ENCODE measurements at regions not wholly inside any gene's neighbourhood (a gene's known extent, or its start where the extent isn't known, plus 50 kb on each side); places are given as distances from the start of the nearest gene placed in this dataset.

DNA sequence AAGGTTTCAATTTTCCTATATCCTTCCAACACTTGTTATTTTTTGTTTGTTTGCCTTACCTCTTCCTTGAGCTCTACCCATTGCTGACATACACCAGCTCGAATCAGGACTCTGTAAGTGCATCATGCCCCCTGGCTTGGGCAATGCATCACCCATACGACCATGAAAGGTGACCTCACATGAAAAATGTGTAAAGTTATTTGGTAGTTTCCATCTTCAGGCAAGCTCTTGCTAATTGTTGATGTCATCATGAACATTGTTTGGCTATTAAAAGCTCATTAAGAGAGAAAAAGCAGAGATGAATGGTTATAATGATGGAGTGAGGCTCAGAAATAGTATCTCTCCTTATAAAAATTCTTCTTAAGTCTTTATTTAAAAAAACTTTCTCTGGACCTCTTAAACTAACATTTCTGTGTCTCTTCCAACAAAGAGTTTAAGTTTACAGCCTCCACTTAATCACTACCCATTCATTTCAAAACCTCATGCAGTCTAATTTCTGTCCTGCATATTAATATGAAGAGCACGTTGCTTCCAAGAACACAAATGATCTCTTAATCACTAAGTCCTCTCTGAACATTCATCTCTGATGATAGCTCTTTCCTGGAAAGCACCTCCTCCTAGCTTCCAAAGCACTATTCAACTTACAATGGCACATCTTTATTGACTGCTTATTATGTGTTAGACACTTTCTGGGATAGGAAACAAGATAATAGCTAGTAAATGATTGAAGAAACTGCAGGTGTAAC lies 236.3 kb downstream of the NFKBIZ start:
- no peak for DNase-seq
- 93 to 94% methylated on average over 2 to 3 of the region's 3 CpGs for WGBS, 2 experiments (ENCODE audit: insufficient coverage in 1 of 2, insufficient read length in 1 of 2)
- H3K27ac Mint-ChIP-seq = no peak overlapping the region

DNA sequence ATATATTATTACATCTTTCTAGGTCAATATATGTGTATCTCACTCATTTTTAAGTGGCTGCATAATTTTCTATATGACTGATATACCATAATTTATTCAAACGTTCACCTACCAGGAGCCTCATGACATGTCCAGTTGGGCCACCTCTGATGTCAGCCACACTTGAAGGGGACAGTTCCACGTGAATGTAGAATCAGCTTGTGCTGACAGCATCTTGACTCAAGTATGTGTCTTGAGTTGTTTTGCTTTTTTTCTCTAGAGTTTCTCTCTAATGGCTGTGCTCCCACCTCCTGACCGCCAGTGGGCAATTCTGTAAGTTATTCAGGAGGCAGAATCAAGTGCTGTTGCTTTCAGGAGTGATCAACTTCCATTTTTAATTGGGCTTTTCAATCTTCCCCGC lies 237.9 kb downstream of the NFKBIZ start:
- H3K4me1 ChIP-seq (ENCODE audit: control insufficient read depth, insufficient read depth, low read length) = no peaks in the 10 kb centered on the region
- TF ChIP-seq, protein P1, sequence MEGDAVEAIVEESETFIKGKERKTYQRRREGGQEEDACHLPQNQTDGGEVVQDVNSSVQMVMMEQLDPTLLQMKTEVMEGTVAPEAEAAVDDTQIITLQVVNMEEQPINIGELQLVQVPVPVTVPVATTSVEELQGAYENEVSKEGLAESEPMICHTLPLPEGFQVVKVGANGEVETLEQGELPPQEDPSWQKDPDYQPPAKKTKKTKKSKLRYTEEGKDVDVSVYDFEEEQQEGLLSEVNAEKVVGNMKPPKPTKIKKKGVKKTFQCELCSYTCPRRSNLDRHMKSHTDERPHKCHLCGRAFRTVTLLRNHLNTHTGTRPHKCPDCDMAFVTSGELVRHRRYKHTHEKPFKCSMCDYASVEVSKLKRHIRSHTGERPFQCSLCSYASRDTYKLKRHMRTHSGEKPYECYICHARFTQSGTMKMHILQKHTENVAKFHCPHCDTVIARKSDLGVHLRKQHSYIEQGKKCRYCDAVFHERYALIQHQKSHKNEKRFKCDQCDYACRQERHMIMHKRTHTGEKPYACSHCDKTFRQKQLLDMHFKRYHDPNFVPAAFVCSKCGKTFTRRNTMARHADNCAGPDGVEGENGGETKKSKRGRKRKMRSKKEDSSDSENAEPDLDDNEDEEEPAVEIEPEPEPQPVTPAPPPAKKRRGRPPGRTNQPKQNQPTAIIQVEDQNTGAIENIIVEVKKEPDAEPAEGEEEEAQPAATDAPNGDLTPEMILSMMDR (conservative IDR thresholded peaks at IDR 0.05) = peak; percentile 26
- 91 to 100% methylated on average over 1 to 4 of the region's 4 CpGs for WGBS, 2 experiments (ENCODE audit: insufficient coverage in 1 of 2, insufficient read length in 1 of 2)

More for the DNA sequence above, 236.3 kb downstream of the NFKBIZ start:
- Histone ChIP-seq H3K36me3 (ENCODE audit: control insufficient read depth, insufficient read depth, low read length) (no peaks in the 10 kb centered on the region), H3K27ac (ENCODE audit: low read depth, low read length) (no peak overlapping the region), H3K4me1 (ENCODE audit: control insufficient read depth, insufficient read depth, low read length) (no peaks in the 10 kb centered on the region), H3K9ac (ENCODE audit: extremely low read depth, low read length, poor library complexity, severe bottlenecking) (no peak overlapping the region), H3K9me3 (ENCODE audit: control insufficient read depth, low read length) (no peaks in the 10 kb centered on the region), H3K4me3 (ENCODE audit: low read length) (no peak overlapping the region), H3K27me3 (ENCODE audit: control insufficient read depth, insufficient read depth, low read length, poor library complexity, severe bottlenecking) (no peaks in the 10 kb centered on the region)
- Mint-ChIP-seq H3K4me3 (no peak overlapping the region), H3K4me1 (no peaks in the 10 kb centered on the region), H3K27me3 (ENCODE audit: insufficient read depth) (no peaks in the 10 kb centered on the region), H3K36me3 (ENCODE audit: low read depth) (no peaks in the 10 kb centered on the region), H3K9me3 (no peaks in the 10 kb centered on the region)
- TF ChIP-seq, protein P1 (conservative IDR thresholded peaks at IDR 0.05) = no peak

DNA sequence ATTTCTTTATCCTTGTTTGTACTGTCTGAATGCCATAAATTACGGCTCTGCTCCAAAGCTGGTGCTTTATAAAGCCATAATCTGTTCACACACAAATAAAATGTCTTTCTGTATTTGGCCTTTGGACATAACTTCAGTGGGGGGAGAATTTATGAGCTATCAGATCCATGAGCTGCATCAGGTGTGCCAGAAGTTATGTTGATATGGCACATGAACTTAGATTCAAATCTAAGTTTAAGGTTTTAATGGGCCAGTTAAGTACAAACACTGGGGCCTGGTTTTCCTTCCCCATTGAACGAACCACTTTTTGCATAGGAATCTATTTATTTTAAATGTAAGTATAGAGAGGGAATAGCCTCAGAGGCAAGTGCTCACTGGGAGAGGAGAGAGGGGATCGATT lies 239.9 kb downstream of the NFKBIZ start:
- H3K9me3 Mint-ChIP-seq = no peaks in the 10 kb centered on the region
- WGBS, 2 experiments (ENCODE audit: insufficient coverage in 1 of 2, insufficient read length in 1 of 2) = 60 to 79% methylated on average over 1 to 3 of the region's 3 CpGs
- no peaks in the 10 kb centered on the region for H3K36me3 Mint-ChIP-seq (ENCODE audit: low read depth)
- Histone ChIP-seq H3K4me1 (ENCODE audit: control insufficient read depth, insufficient read depth, low read length) (no peaks in the 10 kb centered on the region), H3K9ac (ENCODE audit: extremely low read depth, low read length, poor library complexity, severe bottlenecking) (no peak overlapping the region), H3K27ac (ENCODE audit: low read depth, low read length) (no peak overlapping the region), H3K4me3 (ENCODE audit: low read length) (no peak overlapping the region), H3K9me3 (ENCODE audit: control insufficient read depth, low read length) (no peaks in the 10 kb centered on the region), H3K27me3 (ENCODE audit: control insufficient read depth, insufficient read depth, low read length, poor library complexity, severe bottlenecking) (no peaks in the 10 kb centered on the region), H3K36me3 (ENCODE audit: control insufficient read depth, insufficient read depth, low read length) (no peaks in the 10 kb centered on the region)
- no peaks in the 10 kb centered on the region for H3K27me3 Mint-ChIP-seq (ENCODE audit: insufficient read depth)
- no peak overlapping the region for H3K4me3 Mint-ChIP-seq
- no peaks in the 10 kb centered on the region for H3K4me1 Mint-ChIP-seq
- TF ChIP-seq, protein P1 (conservative IDR thresholded peaks at IDR 0.05) = no peak
- no peak overlapping the region for H3K27ac Mint-ChIP-seq
- DNase-seq = no peak

More for the DNA sequence above, 237.9 kb downstream of the NFKBIZ start:
- Histone ChIP-seq H3K9ac (ENCODE audit: extremely low read depth, low read length, poor library complexity, severe bottlenecking) (no peak overlapping the region), H3K36me3 (ENCODE audit: control insufficient read depth, insufficient read depth, low read length) (no peaks in the 10 kb centered on the region), H3K27ac (ENCODE audit: low read depth, low read length) (no peak overlapping the region), H3K9me3 (ENCODE audit: control insufficient read depth, low read length) (no peaks in the 10 kb centered on the region), H3K27me3 (ENCODE audit: control insufficient read depth, insufficient read depth, low read length, poor library complexity, severe bottlenecking) (no peaks in the 10 kb centered on the region), H3K4me3 (ENCODE audit: low read length) (no peak overlapping the region)
- no peak for DNase-seq
- no peaks in the 10 kb centered on the region for H3K4me1 Mint-ChIP-seq
- no peaks in the 10 kb centered on the region for H3K9me3 Mint-ChIP-seq
- no peaks in the 10 kb centered on the region for H3K27me3 Mint-ChIP-seq (ENCODE audit: insufficient read depth)
- no peaks in the 10 kb centered on the region for H3K36me3 Mint-ChIP-seq (ENCODE audit: low read depth)
- H3K4me3 Mint-ChIP-seq = no peak overlapping the region
- no peak overlapping the region for H3K27ac Mint-ChIP-seq

Data from endodermal cell (in vitro differentiated cells).